ENCODE measurements at regions not wholly inside any gene's neighbourhood (a gene's known extent, or its start where the extent isn't known, plus 50 kb on each side); places are given as distances from the start of the nearest gene placed in this dataset.

- TF ChIP-seq POLR2A (IDR thresholded peaks at IDR 0.05) (no peak), CTCF (IDR thresholded peaks at IDR 0.05) (no peak)
These were observed 60.0 kb upstream of the HES1 start for GRCh38 chr3:194075802-194076460.

Measured in adrenal gland (tissue), 5 donors.